OCI-LY1 (cell line): ENCODE measurements at regions not wholly inside any gene's neighbourhood (a gene's known extent, or its start where the extent isn't known, plus 50 kb on each side); places are given as distances from the start of the nearest gene placed in this dataset.

Experiments used
- H2AFZ ChIP-seq: fragments of 200-600 bp; sonication (generic), shearing (Covaris generic); 2 replicates; pipeline ENCODE4 v1.6.0; 2014; ENCODE audit warnings: antibody characterized with exemption, mild to moderate bottlenecking, low read length
- H3F3A ChIP-seq: fragments of 200-600 bp; sonication (generic), shearing (Covaris generic); 2 replicates; pipeline ENCODE4 v1.6.0; 2014; ENCODE audit warnings: mild to moderate bottlenecking, antibody characterized with exemption, low read length, moderate library complexity; ENCODE audit not compliant: insufficient read depth
- H3K27ac ChIP-seq: fragments of 200-600 bp; sonication (generic); 2 replicates; pipeline ENCODE4 v1.5.1; 2014; ENCODE audit warnings: low read length, mixed run types, mild to moderate bottlenecking, low read depth; ENCODE audit not compliant: poor library complexity, severe bottlenecking
- H3K27me3 ChIP-seq: fragments of 200-600 bp; sonication (generic); 2 replicates; pipeline ENCODE4 v1.6.0; 2014; ENCODE audit warnings: antibody characterized with exemption, mild to moderate bottlenecking, low read length, moderate library complexity; ENCODE audit not compliant: insufficient read depth
- H3K36me3 ChIP-seq: fragments of 200-600 bp; sonication (generic); 2 replicates; pipeline ENCODE4 v1.6.1; 2014; ENCODE audit warnings: mild to moderate bottlenecking, antibody characterized with exemption, low read length, moderate library complexity, mixed read lengths; ENCODE audit not compliant: insufficient read depth
- H3K4me1 ChIP-seq: fragments of 200-600 bp; sonication (generic); 2 replicates; pipeline ENCODE4 v1.5.1; 2014; ENCODE audit warnings: mild to moderate bottlenecking, low read length, moderate library complexity; ENCODE audit not compliant: insufficient read depth, severe bottlenecking
- H3K4me2 ChIP-seq: fragments of 200-600 bp; sonication (generic), shearing (Covaris generic); 2 replicates; pipeline ENCODE4 v1.6.1; 2014; ENCODE audit warnings: low read length
- H3K4me3 ChIP-seq: fragments of 200-600 bp; sonication (generic); 2 replicates; pipeline ENCODE4 v1.5.1; 2014; ENCODE audit warnings: low read length, low read depth, mild to moderate bottlenecking, mixed read lengths; ENCODE audit not compliant: poor library complexity, severe bottlenecking
- H3K79me2 ChIP-seq: fragments of 200-600 bp; shearing (Covaris generic); 2 replicates; pipeline ENCODE4 v1.6.1; 2016; ENCODE audit warnings: mixed run types, low read length, mixed read lengths; ENCODE audit not compliant: insufficient read depth
- H3K9ac ChIP-seq: fragments of 200-600 bp; sonication (generic), shearing (Covaris generic); 2 replicates; pipeline ENCODE4 v1.6.1; 2014; ENCODE audit warnings: mild to moderate bottlenecking, low read length, mixed read lengths
- H3K9me2 ChIP-seq: fragments of 200-600 bp; sonication (generic), shearing (Covaris generic); 2 replicates; pipeline ENCODE4 v1.6.1; 2014; ENCODE audit warnings: low read depth, mild to moderate bottlenecking, low read length, mixed read lengths
- H3K9me3 ChIP-seq: fragments of 200-600 bp; shearing (Covaris generic); 2 replicates; pipeline ENCODE4 v1.6.1; 2014; ENCODE audit warnings: low read length, mixed read lengths
- H4K20me1 ChIP-seq: fragments of 200-600 bp; sonication (generic), shearing (Covaris generic); 2 replicates; pipeline ENCODE4 v1.6.0; 2016; ENCODE audit warnings: mild to moderate bottlenecking, low read length; ENCODE audit not compliant: insufficient read depth
- CTCF ChIP-seq: fragments of 200-600 bp; sonication (generic), shearing (Covaris generic); IDR thresholded peaks from 2 replicates; pipeline ENCODE4 v1.5.1; 2017; ENCODE audit warnings: mild to moderate bottlenecking, antibody characterized with exemption, low read length, moderate library complexity, mixed read lengths
- EZH2 ChIP-seq: fragments of 200-600 bp; sonication (generic), shearing (Covaris generic); IDR thresholded peaks from 2 replicates; pipeline ENCODE4 v1.8.0; 2017; ENCODE audit warnings: borderline replicate concordance, mixed run types, mild to moderate bottlenecking, antibody characterized with exemption, low read length, moderate library complexity, mixed read lengths

GRCh38 chr19:5205937-5206750 is 134.5 kb downstream of the PTPRS start:
- no peak overlapping the region for H3K27ac ChIP-seq
- no peak overlapping the region for H3K4me3 ChIP-seq
- no peak for TF ChIP-seq EZH2
- TF ChIP-seq CTCF, result no peak
- H3K36me3 ChIP-seq, result no peaks in the 10 kb centered on the region
- no peak overlapping the region for H3K4me2 ChIP-seq
- H3K4me1 ChIP-seq, result no peaks in the 10 kb centered on the region
- H4K20me1 ChIP-seq, result no peaks in the 10 kb centered on the region
- no peaks in the 10 kb centered on the region for H3K27me3 ChIP-seq
- H3K9ac ChIP-seq, result no peak overlapping the region
- H3K79me2 ChIP-seq, result no peaks in the 10 kb centered on the region
- no peaks in the 10 kb centered on the region for H3K9me2 ChIP-seq
- H2AFZ ChIP-seq, result no peak overlapping the region
- H3F3A ChIP-seq, result no peaks in the 10 kb centered on the region
- no peaks in the 10 kb centered on the region for H3K9me3 ChIP-seq

GRCh38 chr19:5205381-5205780 is 135.2 kb downstream of the PTPRS start:
- H3K9me3 ChIP-seq, result peaks cover 5% of the 10 kb centered on the region; the same call in 1 of the 2 replicates
- no peaks in the 10 kb centered on the region for H3F3A ChIP-seq
- H3K36me3 ChIP-seq, result no peaks in the 10 kb centered on the region
- TF ChIP-seq CTCF, result no peak
- TF ChIP-seq EZH2, result no peak
- H3K4me3 ChIP-seq, result no peak overlapping the region
- H3K27ac ChIP-seq, result no peak overlapping the region
- H3K9ac ChIP-seq, result no peak overlapping the region
- H3K9me2 ChIP-seq, result no peaks in the 10 kb centered on the region
- no peak overlapping the region for H2AFZ ChIP-seq
- no peaks in the 10 kb centered on the region for H3K79me2 ChIP-seq
- H3K4me1 ChIP-seq, result no peaks in the 10 kb centered on the region
- no peaks in the 10 kb centered on the region for H3K27me3 ChIP-seq
- H4K20me1 ChIP-seq, result no peaks in the 10 kb centered on the region
- H3K4me2 ChIP-seq, result no peak overlapping the region

GRCh38 chr19:5204212-5204611 is 136.4 kb downstream of the PTPRS start:
- Histone ChIP-seq H4K20me1 (no peaks in the 10 kb centered on the region), H3K4me2 (no peak overlapping the region), H3K36me3 (no peaks in the 10 kb centered on the region), H3K27ac (no peak overlapping the region), H3K9me3 (peaks cover 9% of the 10 kb centered on the region; the same call in 1 of the 2 replicates), H3K4me3 (no peak overlapping the region), H3K9me2 (no peaks in the 10 kb centered on the region), H3F3A (no peaks in the 10 kb centered on the region), H3K79me2 (no peaks in the 10 kb centered on the region), H3K4me1 (no peaks in the 10 kb centered on the region), H2AFZ (no peak overlapping the region), H3K9ac (no peak overlapping the region), H3K27me3 (no peaks in the 10 kb centered on the region)
- TF ChIP-seq EZH2 (no peak), CTCF (no peak)
